GM12878 (cell line): ENCODE measurements at regions not wholly inside any gene's neighbourhood (a gene's known extent, or its start where the extent isn't known, plus 50 kb on each side); places are given as distances from the start of the nearest gene placed in this dataset.

Experiments used
- ATAC-seq: fragments of 200-7000 bp; cut with Tn5 transposase; 3 replicates; pipeline ENCODE4 v1.9.1; 2020; ENCODE audit warnings: mild to moderate bottlenecking, moderate library complexity
- BruUV-seq: library from RNA; stranded (reverse); fragments of 400-500 nt; replicated peaks from 2 replicates; lab custom pipeline; 2021; lab: Mats Ljungman, UMichigan
- CTCF ChIA-PET: fragments of 300-600 bp; sonication (Branson Sonifier 250); formaldehyde crosslinking; extraction: SDS; loops from one replicate; lab custom pipeline; 2021; ENCODE audit warnings: inconsistent platforms; lab: Yijun Ruan, JAX
- POLR2A ChIA-PET: fragments of 350-600 bp; formaldehyde crosslinking; extraction: SDS; loops from one replicate; lab custom pipeline; 2021; ENCODE audit warnings: inconsistent platforms; lab: Charles Lee
- RAD21 ChIA-PET: fragments of 300-600 bp; sonication (Branson Sonifier 250); formaldehyde crosslinking; loops from one replicate; lab custom pipeline; 2023; ENCODE audit warnings: antibody characterized with exemption; ENCODE audit not compliant: unreplicated experiment; lab: Charles Lee
- SMC1A ChIA-PET: fragments of 300-600 bp; sonication (Branson Sonifier 250); formaldehyde crosslinking; loops from one replicate; lab custom pipeline; 2023; ENCODE audit not compliant: unreplicated experiment, uncharacterized antibody; lab: Charles Lee
- DNase-seq: peaks from one replicate; pipeline ENCODE4 v3.0.0-alpha.2; 2011; ENCODE audit warnings: low read depth, low spot score
- FAIRE-seq: peaks from 3 replicates; lab custom pipeline; 2011; peaks lifted over from hg19 to GRCh38; lab: Jason Lieb, UNC
- H2AFZ ChIP-seq: 2 replicates; pipeline ENCODE4 v1.6.0; 2011; ENCODE audit warnings: low read depth, low read length, control low read depth; ENCODE audit not compliant: control insufficient read depth
- H3K27ac ChIP-seq: 2 replicates; pipeline ENCODE4 v1.5.1; 2011; ENCODE audit warnings: control low read depth; ENCODE audit not compliant: control insufficient read depth, insufficient read depth
- H3K27me3 ChIP-seq, 2 experiments: replicated peaks in 1 of 2; 2 replicates each; pipeline versions ENCODE4 v1.6.0 to v1.6.1; 2011; ENCODE audit warnings: low read length in 1 of 2; ENCODE audit not compliant: control insufficient read depth in 2 of 2, insufficient read depth in 2 of 2
- H3K36me3 ChIP-seq, 2 experiments: 2 replicates each; pipeline ENCODE4 v1.5.1; 2011; ENCODE audit warnings: low read length in 1 of 2; ENCODE audit not compliant: control insufficient read depth in 2 of 2, insufficient read depth in 2 of 2
- H3K4me1 ChIP-seq: 2 replicates; pipeline ENCODE4 v1.6.1; 2011; ENCODE audit warnings: mild to moderate bottlenecking, low read length, moderate library complexity, mixed read lengths; ENCODE audit not compliant: control insufficient read depth, insufficient read depth
- H3K4me2 ChIP-seq: 2 replicates; pipeline ENCODE4 v1.6.0; 2011; ENCODE audit warnings: control low read depth; ENCODE audit not compliant: control insufficient read depth, insufficient read depth
- H3K4me3 ChIP-seq: fragments of 200-600 bp; sonication (generic); 2 replicates; pipeline ENCODE4 v1.5.1; 2016
- H3K79me2 ChIP-seq: 2 replicates; pipeline ENCODE4 v1.6.0; 2011; ENCODE audit warnings: low read length; ENCODE audit not compliant: control insufficient read depth, insufficient read depth
- H3K9ac ChIP-seq: 2 replicates; pipeline ENCODE4 v1.8.0; 2011; ENCODE audit warnings: low read length, control low read depth, mixed read lengths; ENCODE audit not compliant: control insufficient read depth, insufficient read depth
- H3K9me3 ChIP-seq: replicated peaks from 3 replicates; pipeline ENCODE4 v1.5.1; 2011; ENCODE audit warnings: mild to moderate bottlenecking, low read length; ENCODE audit not compliant: control insufficient read depth, insufficient read depth
- H4K20me1 ChIP-seq: 2 replicates; pipeline ENCODE4 v1.6.0; 2011; ENCODE audit not compliant: control insufficient read depth, insufficient read depth
- ASH2L ChIP-seq: fragments of 300-600, 200-600 bp; sonication (generic); IDR thresholded peaks from 2 replicates; pipeline ENCODE4 v1.6.1; 2017; ENCODE audit warnings: low read depth, mild to moderate bottlenecking, borderline replicate concordance
- BCL3 ChIP-seq: IDR thresholded peaks from 2 replicates; pipeline ENCODE4 v1.6.1; 2011; ENCODE audit warnings: borderline replicate concordance, low read depth, mild to moderate bottlenecking, moderate library complexity, low read length; ENCODE audit not compliant: insufficient read depth, poor library complexity, severe bottlenecking
- CUX1 ChIP-seq: IDR thresholded peaks from 2 replicates; pipeline ENCODE4 v1.6.1; 2012; ENCODE audit warnings: improper control_type of control experiment, low read depth, low read length; ENCODE audit not compliant: insufficient replicate concordance
- EGR1 ChIP-seq, 2 experiments: IDR thresholded peaks; 1 replicate in 1 of 2; 2 replicates in 1 of 2; pipeline ENCODE4 v1.6.1; 2011 to 2012; ENCODE audit warnings: low read depth in 2 of 2, low read length in 2 of 2, borderline replicate concordance in 1 of 2, mild to moderate bottlenecking in 1 of 2, moderate library complexity in 1 of 2
- MAX ChIP-seq: IDR thresholded peaks from 2 replicates; pipeline ENCODE4 v1.6.1; 2012; ENCODE audit warnings: low read depth, low read length, improper control_type of control experiment
- MTA2 ChIP-seq: fragments of 450-650 bp; IDR thresholded peaks from 2 replicates; pipeline ENCODE4 v1.6.1; 2016; ENCODE audit warnings: low read depth, mild to moderate bottlenecking, moderate library complexity
- NBN ChIP-seq: fragments of 450-650 bp; IDR thresholded peaks from 2 replicates; pipeline ENCODE4 v1.6.1; 2016
- NKRF ChIP-seq: fragments of 450-650 bp; conservative IDR thresholded peaks from 2 replicates; pipeline ENCODE4 v1.6.1; 2017; ENCODE audit warnings: mild to moderate bottlenecking, moderate library complexity
- PAX5 ChIP-seq: IDR thresholded peaks from 2 replicates; pipeline ENCODE4 v1.6.1; 2011; ENCODE audit warnings: low read depth, low read length, borderline replicate concordance
- TARDBP ChIP-seq: IDR thresholded peaks from 2 replicates; pipeline ENCODE4 v1.6.1; 2016; ENCODE audit warnings: borderline replicate concordance
- TBL1XR1 ChIP-seq: IDR thresholded peaks from 2 replicates; pipeline ENCODE4 v1.6.1; 2012; ENCODE audit warnings: low read depth, low read length, improper control_type of control experiment
- USF2 ChIP-seq: IDR thresholded peaks from 2 replicates; pipeline ENCODE4 v1.6.1; 2011; ENCODE audit warnings: low read depth, low read length, improper control_type of control experiment, borderline replicate concordance
- ZZZ3 ChIP-seq: IDR thresholded peaks from 2 replicates; pipeline ENCODE4 v1.6.1; 2011; ENCODE audit warnings: low read depth; ENCODE audit not compliant: control insufficient read depth, insufficient read length
- WGBS: methylation state at CpG from one replicate; pipeline ENCODE4 v1.1.6; 2016; ENCODE audit warnings: low lambda C conversion rate; ENCODE audit not compliant: insufficient replicate concordance, insufficient coverage; ENCODE audit errors: missing lambda C conversion rate; 5-methylcytosine and 5-hydroxymethylcytosine counted together
- in situ Hi-C: fragments of 300-500 bp; cut with MboI; formaldehyde crosslinking; loops from 9 replicates; pipeline ENCODE4 v1.14.3; 2018; ENCODE audit warnings: mixed read lengths
- intact Hi-C: fragments of 100-400 bp; cut with micrococcal nuclease; formaldehyde crosslinking; loops from one replicate; pipeline ENCODE4 v1.14.2; 2022; ENCODE audit not compliant: unreplicated experiment

GRCh38 chr18:78430131-78430758 lies 549.4 kb upstream of the SALL3 start:
- in situ Hi-C loops, result no loop called here
- ATAC-seq, result no peak
- Histone ChIP-seq H2AFZ (no peak overlapping the region), H3K4me2 (no peak overlapping the region), H3K4me1 (no peaks in the 10 kb centered on the region), H3K9me3 (no peaks in the 10 kb centered on the region; the same call in 2 of the 3 replicates), H3K9ac (no peak overlapping the region), H3K4me3 (no peak overlapping the region), H3K27ac (no peak overlapping the region), H3K27me3 (no peaks in the 10 kb centered on the region), H3K36me3 (no peaks in the 10 kb centered on the region), H3K79me2 (no peaks in the 10 kb centered on the region), H4K20me1 (no peaks in the 10 kb centered on the region)
- ChIA-PET RAD21 (no interaction called here), POLR2A (no interaction called here), CTCF (no interaction called here), SMC1A (no interaction called here)
- no TSS peak for BruUV-seq
- DNase-seq, result no peak
- 83% methylated on average over 24 of the region's 28 CpGs for WGBS
- no peak for FAIRE-seq
- intact Hi-C loops, result no loop called here
- TF ChIP-seq CUX1 (no peak), ZZZ3 (no peak), MTA2 (no peak), PAX5 (no peak), TBL1XR1 (no peak), EGR1 (IDR thresholded peaks at IDR 0.05; ENCODE audit: borderline replicate concordance in 1 of 2, low read depth in 2 of 2, low read length in 2 of 2) (no peak), NKRF (no peak), ASH2L (no peak), MAX (no peak), BCL3 (no peak), USF2 (no peak), NBN (no peak), TARDBP (no peak)
